ENCODE measurements at regions not wholly inside any gene's neighbourhood (a gene's known extent, or its start where the extent isn't known, plus 50 kb on each side); places are given as distances from the start of the nearest gene placed in this dataset.

DNA sequence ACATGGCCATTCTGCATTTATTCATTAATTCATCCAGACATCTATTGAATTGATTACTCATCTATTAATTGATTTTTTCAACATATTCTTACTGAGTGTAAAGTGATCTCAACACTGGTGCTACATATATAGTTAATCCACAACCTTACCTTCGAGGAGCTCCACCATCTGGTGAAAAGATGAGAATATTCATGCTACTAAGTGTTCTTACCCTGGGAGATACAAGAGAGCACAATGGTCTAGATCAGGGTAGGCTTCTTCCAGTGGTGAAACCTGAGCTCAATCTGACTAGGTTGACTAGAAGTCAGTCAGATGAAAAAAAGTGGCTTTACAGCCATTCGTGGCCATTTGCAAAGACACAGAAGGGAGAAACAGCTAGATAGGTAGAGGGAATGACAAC is 507.4 kb downstream of the ANKRD7 start:
- H3K27ac ChIP-seq (ENCODE audit: low read length in 2 of 2): no peak overlapping the region
- H3K4me3 ChIP-seq (ENCODE audit: control extremely low read depth in 1 of 5, extremely low read depth in 1 of 5, insufficient read depth in 1 of 5, low read depth in 2 of 5, low read length in 4 of 5): no peak overlapping the region
- no peaks in the 10 kb centered on the region for H3K79me2 ChIP-seq (ENCODE audit: control insufficient read depth, insufficient read depth, low read length)
- no peaks in the 10 kb centered on the region for H3K27me3 ChIP-seq (replicated peaks in 1 of 4; ENCODE audit: control extremely low read depth in 1 of 4, control insufficient read depth in 3 of 4, insufficient read depth in 4 of 4, low read length in 3 of 4)
- H3K9me3 ChIP-seq (ENCODE audit: control extremely low read depth in 1 of 3, control insufficient read depth in 2 of 3, insufficient read depth in 1 of 3, low read length in 2 of 3): no peaks in the 10 kb centered on the region
- peaks cover 2% of the 10 kb centered on the region for H3K9me3 Mint-ChIP-seq (ENCODE audit: insufficient read depth)
- intact Hi-C loops (cut with micrococcal nuclease): no loop called here
- no peak overlapping the region for H3K4me3 Mint-ChIP-seq
- no peak overlapping the region for H3K9ac ChIP-seq (ENCODE audit: low read length)
- no peaks in the 10 kb centered on the region for H3K4me1 Mint-ChIP-seq
- WGBS (ENCODE audit: insufficient coverage): 71% methylated on average over 1 of the region's 2 CpGs
- H3K4me1 ChIP-seq (ENCODE audit: control insufficient read depth in 2 of 2, insufficient read depth in 2 of 2, low read length in 2 of 2): no peaks in the 10 kb centered on the region
- no peaks in the 10 kb centered on the region for H3K36me3 ChIP-seq (replicated peaks in 1 of 2; ENCODE audit: control extremely low read depth in 1 of 2, control insufficient read depth in 1 of 2, extremely low read depth in 1 of 2, insufficient read depth in 2 of 2, low read length in 1 of 2)
- H3K4me2 ChIP-seq (replicated peaks; ENCODE audit: low read depth, low read length, poor library complexity, severe bottlenecking): no peak overlapping the region
- ChIA-PET CTCF (no interaction called here), POLR2A (no interaction called here)
- no peak overlapping the region for H3K27ac Mint-ChIP-seq
- TF ChIP-seq, protein P1, sequence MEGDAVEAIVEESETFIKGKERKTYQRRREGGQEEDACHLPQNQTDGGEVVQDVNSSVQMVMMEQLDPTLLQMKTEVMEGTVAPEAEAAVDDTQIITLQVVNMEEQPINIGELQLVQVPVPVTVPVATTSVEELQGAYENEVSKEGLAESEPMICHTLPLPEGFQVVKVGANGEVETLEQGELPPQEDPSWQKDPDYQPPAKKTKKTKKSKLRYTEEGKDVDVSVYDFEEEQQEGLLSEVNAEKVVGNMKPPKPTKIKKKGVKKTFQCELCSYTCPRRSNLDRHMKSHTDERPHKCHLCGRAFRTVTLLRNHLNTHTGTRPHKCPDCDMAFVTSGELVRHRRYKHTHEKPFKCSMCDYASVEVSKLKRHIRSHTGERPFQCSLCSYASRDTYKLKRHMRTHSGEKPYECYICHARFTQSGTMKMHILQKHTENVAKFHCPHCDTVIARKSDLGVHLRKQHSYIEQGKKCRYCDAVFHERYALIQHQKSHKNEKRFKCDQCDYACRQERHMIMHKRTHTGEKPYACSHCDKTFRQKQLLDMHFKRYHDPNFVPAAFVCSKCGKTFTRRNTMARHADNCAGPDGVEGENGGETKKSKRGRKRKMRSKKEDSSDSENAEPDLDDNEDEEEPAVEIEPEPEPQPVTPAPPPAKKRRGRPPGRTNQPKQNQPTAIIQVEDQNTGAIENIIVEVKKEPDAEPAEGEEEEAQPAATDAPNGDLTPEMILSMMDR (IDR thresholded peaks at IDR 0.05): no peak
- no peak for TF ChIP-seq EZH2 (IDR thresholded peaks at IDR 0.05; ENCODE audit: borderline replicate concordance, insufficient read depth, low read depth, low read length, poor library complexity, severe bottlenecking)
- H4K20me1 ChIP-seq (ENCODE audit: control insufficient read depth, insufficient read depth, low read length, poor library complexity, severe bottlenecking): no peaks in the 10 kb centered on the region
- DNase-seq (no peak), ATAC-seq (ENCODE audit: low read depth) (no peak)
- no peaks in the 10 kb centered on the region for H3K27me3 Mint-ChIP-seq
- no peak overlapping the region for H2AFZ ChIP-seq (ENCODE audit: insufficient read depth, low read depth, low read length, poor library complexity, severe bottlenecking)

DNA sequence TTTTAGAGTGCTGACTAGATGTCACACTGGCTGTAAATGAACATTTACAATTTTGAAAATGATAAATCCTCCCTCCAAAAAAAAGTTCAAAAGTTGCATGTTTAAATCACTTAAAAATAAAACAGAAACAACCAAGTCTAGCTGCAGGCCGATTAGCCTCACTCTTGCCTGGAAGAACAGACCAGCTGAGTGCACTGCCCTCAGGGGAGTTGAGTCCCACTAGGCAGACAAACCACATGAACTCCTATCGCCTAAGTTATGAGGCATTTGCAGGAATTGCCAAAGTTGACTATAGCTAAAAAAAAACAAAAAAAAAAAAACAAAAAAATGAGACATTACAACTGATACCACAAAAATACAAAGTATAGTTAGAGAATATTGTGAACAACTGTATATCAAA is 510.0 kb downstream of the ANKRD7 start:
- Histone ChIP-seq H3K79me2 (ENCODE audit: control insufficient read depth, insufficient read depth, low read length) (no peaks in the 10 kb centered on the region), H3K9me3 (ENCODE audit: control extremely low read depth in 1 of 3, control insufficient read depth in 2 of 3, insufficient read depth in 1 of 3, low read length in 2 of 3) (no peaks in the 10 kb centered on the region), H3K4me3 (ENCODE audit: control extremely low read depth in 1 of 5, extremely low read depth in 1 of 5, insufficient read depth in 1 of 5, low read depth in 2 of 5, low read length in 4 of 5) (no peak overlapping the region), H4K20me1 (ENCODE audit: control insufficient read depth, insufficient read depth, low read length, poor library complexity, severe bottlenecking) (no peaks in the 10 kb centered on the region), H3K4me2 (replicated peaks; ENCODE audit: low read depth, low read length, poor library complexity, severe bottlenecking) (no peak overlapping the region), H3K4me1 (ENCODE audit: control insufficient read depth in 2 of 2, insufficient read depth in 2 of 2, low read length in 2 of 2) (no peaks in the 10 kb centered on the region), H3K27ac (ENCODE audit: low read length in 2 of 2) (no peak overlapping the region), H2AFZ (ENCODE audit: insufficient read depth, low read depth, low read length, poor library complexity, severe bottlenecking) (no peak overlapping the region), H3K36me3 (replicated peaks in 1 of 2; ENCODE audit: control extremely low read depth in 1 of 2, control insufficient read depth in 1 of 2, extremely low read depth in 1 of 2, insufficient read depth in 2 of 2, low read length in 1 of 2) (no peaks in the 10 kb centered on the region), H3K9ac (ENCODE audit: low read length) (no peak overlapping the region), H3K27me3 (replicated peaks in 1 of 4; ENCODE audit: control extremely low read depth in 1 of 4, control insufficient read depth in 3 of 4, insufficient read depth in 4 of 4, low read length in 3 of 4) (no peaks in the 10 kb centered on the region)
- intact Hi-C loops (cut with micrococcal nuclease): no loop called here
- Mint-ChIP-seq H3K27ac (no peak overlapping the region), H3K9me3 (ENCODE audit: insufficient read depth) (peaks cover 2% of the 10 kb centered on the region), H3K27me3 (no peaks in the 10 kb centered on the region), H3K4me1 (no peaks in the 10 kb centered on the region), H3K4me3 (no peak overlapping the region)
- no peak for TF ChIP-seq EZH2 (IDR thresholded peaks at IDR 0.05; ENCODE audit: borderline replicate concordance, insufficient read depth, low read depth, low read length, poor library complexity, severe bottlenecking)
- TF ChIP-seq, protein P1 (IDR thresholded peaks at IDR 0.05): no peak
- DNase-seq (no peak), ATAC-seq (ENCODE audit: low read depth) (no peak)
- POLR2A ChIA-PET: no interaction called here
- CTCF ChIA-PET: no interaction called here
- WGBS (ENCODE audit: insufficient coverage): 70% methylated on average over 1 of the region's 2 CpGs
